ENCODE measurements at regions not wholly inside any gene's neighbourhood (a gene's known extent, or its start where the extent isn't known, plus 50 kb on each side); places are given as distances from the start of the nearest gene placed in this dataset.

DNA sequence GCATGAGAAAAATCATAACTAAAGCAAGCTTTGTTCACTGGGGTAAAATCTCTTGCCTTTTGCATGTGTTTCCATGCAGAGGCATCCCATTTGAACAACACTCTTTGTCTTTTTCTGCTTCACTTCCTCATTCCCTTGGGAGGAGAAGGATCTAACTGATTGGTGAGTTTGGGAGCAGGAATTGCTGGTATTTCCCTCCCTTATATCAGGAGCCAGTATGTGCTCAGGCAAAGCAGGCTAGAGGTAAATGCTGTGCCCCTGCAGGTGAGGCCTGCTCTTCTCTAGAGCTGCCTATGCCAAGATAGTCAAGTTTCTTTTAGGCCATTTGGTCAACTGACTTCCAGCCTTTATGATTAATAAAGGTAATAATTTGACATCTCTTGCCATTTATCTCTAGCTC, 179.9 kb downstream of the COX7C start:
- Histone ChIP-seq H3K9ac (ENCODE audit: low read length) (no peak overlapping the region), H3K27ac (ENCODE audit: low read depth, low read length) (no peak overlapping the region)

DNA sequence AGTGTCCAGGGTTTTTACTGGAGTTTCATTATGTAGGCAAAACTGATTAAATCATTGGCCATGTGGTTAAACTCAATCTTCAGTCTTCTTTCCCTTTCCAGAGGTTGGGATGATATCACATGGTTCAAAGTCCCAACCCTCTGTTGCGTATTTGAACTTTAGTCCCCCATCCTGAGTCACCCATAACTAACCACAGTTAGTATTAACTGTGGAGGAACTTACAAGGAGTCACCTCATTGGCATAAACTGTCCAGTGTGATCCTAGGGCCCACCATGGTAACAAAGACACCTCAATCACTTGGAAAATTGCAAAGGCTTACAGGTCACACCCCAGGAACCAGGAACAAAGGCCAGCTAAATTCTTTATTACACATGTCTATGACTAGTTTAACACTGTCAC, 188.5 kb downstream of the COX7C start:
- no peaks in the 10 kb centered on the region for H3K9me3 ChIP-seq (ENCODE audit: insufficient read depth, low read length)

More for the DNA sequence above, 179.9 kb downstream of the COX7C start:
- Histone ChIP-seq H2AFZ (ENCODE audit: low read depth, low read length, severe bottlenecking) (no peak overlapping the region), H3F3A (ENCODE audit: insufficient read depth) (no peaks in the 10 kb centered on the region), H3K9me2 (replicated peaks; ENCODE audit: insufficient read depth, low read length) (no peaks in the 10 kb centered on the region), H3K27me3 (ENCODE audit: low read length) (no peaks in the 10 kb centered on the region), H3K4me3 (ENCODE audit: insufficient read depth, low read length, poor library complexity, severe bottlenecking) (no peak overlapping the region), H3K9me3 (ENCODE audit: insufficient read depth, low read length) (no peaks in the 10 kb centered on the region), H3K36me3 (ENCODE audit: low read length) (no peaks in the 10 kb centered on the region), H4K20me1 (ENCODE audit: low read depth, low read length) (no peaks in the 10 kb centered on the region), H3K79me2 (ENCODE audit: insufficient read depth, low read length) (no peaks in the 10 kb centered on the region), H3K4me2 (ENCODE audit: low read depth, low read length, poor library complexity, severe bottlenecking) (no peak overlapping the region)
- no peak for TF ChIP-seq EZH2phosphoT487 (conservative IDR thresholded peaks at IDR 0.05; ENCODE audit: low read length)
- TF ChIP-seq, protein P1, sequence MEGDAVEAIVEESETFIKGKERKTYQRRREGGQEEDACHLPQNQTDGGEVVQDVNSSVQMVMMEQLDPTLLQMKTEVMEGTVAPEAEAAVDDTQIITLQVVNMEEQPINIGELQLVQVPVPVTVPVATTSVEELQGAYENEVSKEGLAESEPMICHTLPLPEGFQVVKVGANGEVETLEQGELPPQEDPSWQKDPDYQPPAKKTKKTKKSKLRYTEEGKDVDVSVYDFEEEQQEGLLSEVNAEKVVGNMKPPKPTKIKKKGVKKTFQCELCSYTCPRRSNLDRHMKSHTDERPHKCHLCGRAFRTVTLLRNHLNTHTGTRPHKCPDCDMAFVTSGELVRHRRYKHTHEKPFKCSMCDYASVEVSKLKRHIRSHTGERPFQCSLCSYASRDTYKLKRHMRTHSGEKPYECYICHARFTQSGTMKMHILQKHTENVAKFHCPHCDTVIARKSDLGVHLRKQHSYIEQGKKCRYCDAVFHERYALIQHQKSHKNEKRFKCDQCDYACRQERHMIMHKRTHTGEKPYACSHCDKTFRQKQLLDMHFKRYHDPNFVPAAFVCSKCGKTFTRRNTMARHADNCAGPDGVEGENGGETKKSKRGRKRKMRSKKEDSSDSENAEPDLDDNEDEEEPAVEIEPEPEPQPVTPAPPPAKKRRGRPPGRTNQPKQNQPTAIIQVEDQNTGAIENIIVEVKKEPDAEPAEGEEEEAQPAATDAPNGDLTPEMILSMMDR (IDR thresholded peaks at IDR 0.05; ENCODE audit: insufficient read depth, low read length, poor library complexity, severe bottlenecking): no peak

DNA sequence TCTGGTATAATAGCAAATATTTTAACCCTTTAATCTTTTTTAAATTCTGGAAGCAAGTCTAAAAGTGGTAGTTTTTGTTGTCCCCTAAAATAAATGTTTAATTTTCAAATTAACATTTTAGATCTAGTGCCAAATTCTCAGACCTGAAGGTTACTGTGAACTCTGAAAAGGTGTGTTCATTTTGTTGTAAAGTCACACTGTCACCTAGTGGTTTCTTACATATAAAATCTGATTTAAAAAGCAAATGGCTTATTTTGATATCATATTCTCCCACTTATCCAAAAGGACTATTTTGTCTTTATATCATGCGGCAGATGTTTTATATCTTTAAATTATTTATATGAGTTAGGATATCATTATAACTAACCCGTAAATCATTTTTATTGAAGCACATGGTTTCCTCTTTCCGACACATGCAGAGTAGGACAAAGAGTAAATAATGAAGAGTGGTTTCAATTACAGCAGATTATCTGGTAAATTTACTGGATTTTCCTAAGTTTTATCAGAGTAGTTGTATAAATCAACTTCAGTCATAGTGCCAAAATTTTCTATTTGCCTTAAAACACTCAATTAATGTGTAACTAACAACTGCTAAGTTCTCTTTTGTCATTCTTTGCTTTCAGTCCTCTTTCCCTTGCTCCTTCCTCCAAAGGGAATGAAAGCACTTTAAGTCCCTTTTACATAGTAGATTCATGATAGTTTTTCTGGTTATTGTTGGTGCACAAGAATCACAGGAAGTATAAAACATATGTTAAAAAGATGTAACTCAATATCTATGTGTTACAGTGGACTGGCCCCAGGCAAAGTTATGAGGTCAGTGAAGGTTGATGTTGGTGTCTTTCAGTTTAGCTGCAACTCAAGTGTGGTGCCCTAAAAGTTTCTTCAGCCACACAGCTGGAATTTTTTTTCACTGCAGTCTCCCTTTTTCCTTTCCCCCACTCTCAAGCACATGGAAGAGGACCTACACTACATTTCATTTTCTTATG, 189.6 kb downstream of the COX7C start:
- no peak overlapping the region for H3K4me2 ChIP-seq (ENCODE audit: low read depth, low read length, poor library complexity, severe bottlenecking)
- no peak for TF ChIP-seq EZH2phosphoT487 (conservative IDR thresholded peaks at IDR 0.05; ENCODE audit: low read length)
- TF ChIP-seq, protein P1 (IDR thresholded peaks at IDR 0.05; ENCODE audit: insufficient read depth, low read length, poor library complexity, severe bottlenecking): no peak
- H3K27ac ChIP-seq (ENCODE audit: low read depth, low read length): no peak overlapping the region
- H3K79me2 ChIP-seq (ENCODE audit: insufficient read depth, low read length): no peaks in the 10 kb centered on the region
- H3K27me3 ChIP-seq (ENCODE audit: low read length): no peaks in the 10 kb centered on the region
- no peaks in the 10 kb centered on the region for H3K9me2 ChIP-seq (replicated peaks; ENCODE audit: insufficient read depth, low read length)
- H3K4me3 ChIP-seq (ENCODE audit: insufficient read depth, low read length, poor library complexity, severe bottlenecking): no peak overlapping the region
- no peaks in the 10 kb centered on the region for H3K9me3 ChIP-seq (ENCODE audit: insufficient read depth, low read length)
- H3K9ac ChIP-seq (ENCODE audit: low read length): no peak overlapping the region
- no peaks in the 10 kb centered on the region for H4K20me1 ChIP-seq (ENCODE audit: low read depth, low read length)
- H3F3A ChIP-seq (ENCODE audit: insufficient read depth): no peaks in the 10 kb centered on the region
- H3K36me3 ChIP-seq (ENCODE audit: low read length): no peaks in the 10 kb centered on the region
- H2AFZ ChIP-seq (ENCODE audit: low read depth, low read length, severe bottlenecking): no peak overlapping the region

More for the DNA sequence above, 188.5 kb downstream of the COX7C start:
- no peak overlapping the region for H3K9ac ChIP-seq (ENCODE audit: low read length)
- no peak overlapping the region for H3K27ac ChIP-seq (ENCODE audit: low read depth, low read length)
- H3K9me2 ChIP-seq (replicated peaks; ENCODE audit: insufficient read depth, low read length): no peaks in the 10 kb centered on the region
- no peak overlapping the region for H2AFZ ChIP-seq (ENCODE audit: low read depth, low read length, severe bottlenecking)
- no peaks in the 10 kb centered on the region for H3K79me2 ChIP-seq (ENCODE audit: insufficient read depth, low read length)
- no peak overlapping the region for H3K4me3 ChIP-seq (ENCODE audit: insufficient read depth, low read length, poor library complexity, severe bottlenecking)
- no peak overlapping the region for H3K4me2 ChIP-seq (ENCODE audit: low read depth, low read length, poor library complexity, severe bottlenecking)
- no peaks in the 10 kb centered on the region for H3F3A ChIP-seq (ENCODE audit: insufficient read depth)
- no peaks in the 10 kb centered on the region for H3K27me3 ChIP-seq (ENCODE audit: low read length)
- no peaks in the 10 kb centered on the region for H3K36me3 ChIP-seq (ENCODE audit: low read length)
- no peaks in the 10 kb centered on the region for H4K20me1 ChIP-seq (ENCODE audit: low read depth, low read length)
- TF ChIP-seq, protein P1 (IDR thresholded peaks at IDR 0.05; ENCODE audit: insufficient read depth, low read length, poor library complexity, severe bottlenecking): no peak
- TF ChIP-seq EZH2phosphoT487 (conservative IDR thresholded peaks at IDR 0.05; ENCODE audit: low read length): no peak
